ENCODE measurements at regions not wholly inside any gene's neighbourhood (a gene's known extent, or its start where the extent isn't known, plus 50 kb on each side); places are given as distances from the start of the nearest gene placed in this dataset.

GRCh38 chr16:85473323-85473722, 139.8 kb upstream of the GSE1 start:
- DNase-seq (ENCODE audit: low spot score): no peak

DNA sequence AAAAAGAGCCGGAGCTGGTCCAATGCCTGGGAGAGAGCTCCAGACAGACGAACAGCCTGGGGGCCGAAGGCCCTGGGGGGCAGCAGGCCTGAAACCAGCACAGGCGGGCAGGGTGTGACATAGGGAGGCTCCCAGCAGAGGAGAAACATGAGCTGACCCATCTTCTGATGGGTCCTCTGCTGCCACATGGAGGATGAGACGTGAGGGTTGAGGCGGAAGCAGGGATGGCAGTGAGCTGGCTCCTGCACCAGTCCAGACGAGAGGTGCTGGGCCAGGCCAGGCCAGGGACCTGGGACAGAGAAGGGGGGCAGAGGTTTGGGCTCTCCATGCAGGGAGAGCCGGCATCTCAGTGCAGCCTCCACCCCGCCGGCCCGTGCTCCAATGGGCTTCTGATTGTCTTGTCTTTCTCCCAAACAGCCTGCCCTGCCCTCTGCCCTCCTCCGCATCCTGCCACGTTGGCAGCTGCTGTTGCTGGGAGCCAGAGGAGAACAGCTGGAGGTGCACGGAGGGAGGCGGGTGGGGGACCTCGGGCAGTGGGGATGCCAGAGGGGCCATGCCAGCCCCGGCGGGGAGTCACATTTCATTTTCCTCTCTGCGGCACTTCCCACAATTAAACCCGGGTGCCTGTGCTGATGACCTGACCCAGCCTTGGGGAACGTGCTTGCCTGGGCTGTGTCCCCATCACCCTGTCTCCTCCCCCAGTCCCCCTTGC, 139.1 kb upstream of the GSE1 start:
- no peak for DNase-seq (ENCODE audit: low spot score)

- DNase-seq (ENCODE audit: low spot score): no peak
Observed at GRCh38 chr16:85474621-85475217, 138.4 kb upstream of the GSE1 start.

- no peak for DNase-seq (ENCODE audit: low spot score)
Observed at GRCh38 chr16:85475233-85475632, 137.9 kb upstream of the GSE1 start.

- DNase-seq (ENCODE audit: low spot score): no peak
Observed at GRCh38 chr16:85475691-85476300, 137.3 kb upstream of the GSE1 start.

GRCh38 chr16:85476389-85476788, 136.7 kb upstream of the GSE1 start:
- DNase-seq (ENCODE audit: low spot score): no peak

DNA sequence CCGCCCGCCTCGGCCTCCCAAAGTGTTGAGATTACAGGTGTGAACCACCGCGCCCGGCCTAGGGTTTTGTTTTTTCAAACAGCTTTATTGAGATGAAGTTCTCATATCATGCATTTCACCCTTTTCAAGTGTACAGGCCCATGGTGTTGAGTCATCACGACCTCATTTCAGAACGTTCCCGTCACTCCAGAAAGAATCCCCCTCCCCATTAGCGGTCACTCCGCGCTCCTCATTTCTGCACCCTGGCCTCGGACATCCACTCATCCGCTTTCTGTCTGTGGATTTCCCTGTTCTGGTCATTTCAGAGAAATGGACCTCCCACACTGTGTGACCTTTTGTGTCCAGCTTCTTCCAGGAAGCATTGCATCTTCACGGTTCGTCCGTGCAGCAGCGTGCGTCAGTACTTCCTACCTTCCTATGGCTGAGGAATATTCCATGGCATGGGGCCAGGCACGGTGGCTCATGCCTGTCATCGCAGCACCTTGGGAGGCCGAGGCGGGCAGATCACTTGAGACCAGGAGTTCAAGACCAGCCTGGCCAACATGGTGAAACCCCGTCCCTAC, 135.2 kb upstream of the GSE1 start:
- DNase-seq (ENCODE audit: low spot score): no peak

- DNase-seq (ENCODE audit: low spot score): no peak
Observed at GRCh38 chr16:85479972-85480726, 133.0 kb upstream of the GSE1 start.

DNA sequence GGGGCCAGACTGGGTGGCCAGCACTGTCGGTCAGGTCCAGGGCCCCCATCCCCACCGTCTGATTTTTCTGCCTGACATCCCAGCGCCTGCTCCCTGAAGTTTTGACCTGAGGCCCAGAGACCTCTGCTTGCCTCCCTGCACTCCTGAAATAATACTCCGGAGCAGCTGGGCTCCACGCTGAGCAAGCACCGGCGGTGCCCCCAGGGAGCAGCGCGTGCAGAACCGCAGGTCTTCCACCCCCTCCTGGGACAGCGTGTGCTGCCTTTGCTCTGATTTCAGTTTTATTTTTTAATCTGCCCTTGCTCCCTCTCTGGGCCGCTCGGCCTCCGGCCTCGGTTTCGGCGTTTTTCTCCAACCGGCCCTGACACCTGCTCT, 132.4 kb upstream of the GSE1 start:
- no peak for DNase-seq (ENCODE audit: low spot score)

DNA sequence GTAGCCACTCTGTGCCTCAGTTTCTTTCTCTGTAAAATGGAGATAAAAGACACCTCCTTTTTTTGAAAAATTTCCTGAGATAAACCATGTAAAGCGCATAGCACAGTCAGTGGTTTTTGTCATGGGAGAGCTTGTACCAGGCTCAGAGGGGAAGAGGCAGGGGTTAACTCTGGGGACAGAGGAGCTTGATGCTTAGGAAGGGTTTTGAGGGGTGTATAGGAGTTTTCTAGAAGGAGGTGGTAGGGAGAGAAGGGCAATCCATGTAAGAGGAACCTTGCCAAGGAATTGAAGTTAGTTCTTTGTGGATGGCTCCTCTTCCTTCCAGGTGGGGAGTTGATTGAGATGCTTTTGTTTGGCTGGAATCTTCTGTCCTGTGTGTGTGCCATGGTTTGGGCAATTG, 131.9 kb upstream of the GSE1 start:
- no peak for DNase-seq (ENCODE audit: low spot score)

GRCh38 chr16:85481738-85482137, 131.4 kb upstream of the GSE1 start:
- DNase-seq (ENCODE audit: low spot score): no peak

GRCh38 chr16:85483424-85483823, 129.7 kb upstream of the GSE1 start:
- no peak for DNase-seq (ENCODE audit: low spot score)

DNA sequence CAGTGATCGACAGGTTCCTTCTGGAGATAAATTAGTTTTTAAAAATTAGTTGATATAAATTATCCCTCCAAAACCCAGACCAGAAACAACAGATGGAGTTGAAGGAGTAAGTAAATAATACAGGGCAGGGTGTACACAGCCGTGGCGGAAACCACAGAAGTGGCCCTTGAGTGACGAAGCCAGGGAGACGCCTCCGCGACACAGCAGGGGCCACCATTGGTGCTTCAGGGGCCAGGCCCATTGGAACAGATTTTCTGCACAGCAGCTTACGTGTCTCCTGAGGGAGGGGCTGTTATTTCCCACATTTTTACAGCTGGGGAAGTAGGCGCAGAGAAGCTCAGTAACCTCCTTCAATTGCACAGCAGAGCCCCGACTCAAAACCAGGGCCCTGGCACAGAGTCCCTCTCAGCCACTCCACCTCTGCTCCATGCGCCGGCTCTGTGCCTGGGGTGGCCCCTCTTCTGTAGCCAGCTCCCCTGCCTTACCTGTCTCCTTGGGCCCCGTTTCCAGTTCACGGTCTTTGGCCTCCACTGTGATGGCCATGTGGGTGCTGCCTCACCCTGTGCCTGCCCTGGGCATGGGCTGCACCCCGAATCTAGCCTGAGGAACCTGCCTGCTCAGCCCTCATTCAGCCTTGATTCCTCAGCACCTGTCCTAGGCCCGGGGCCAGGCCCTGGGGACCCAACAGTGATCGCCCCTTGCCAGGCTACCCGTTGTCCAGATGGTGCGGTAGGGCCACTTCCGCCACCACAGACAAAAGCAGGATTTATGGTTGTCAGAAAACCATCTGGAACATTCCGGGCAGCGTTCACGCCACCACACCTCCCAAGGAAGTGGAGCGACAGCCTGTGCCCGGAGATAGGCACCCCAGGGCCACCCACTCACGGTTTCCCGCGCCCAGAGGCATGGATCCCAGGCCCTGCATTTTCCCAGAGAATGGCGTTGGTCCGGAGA, 128.5 kb upstream of the GSE1 start:
- DNase-seq (ENCODE audit: low spot score): no peak

GRCh38 chr16:85485379-85485778, 127.7 kb upstream of the GSE1 start:
- DNase-seq (ENCODE audit: low spot score): no peak

GRCh38 chr16:85486256-85486915, 126.7 kb upstream of the GSE1 start:
- DNase-seq (ENCODE audit: low spot score): no peak

DNA sequence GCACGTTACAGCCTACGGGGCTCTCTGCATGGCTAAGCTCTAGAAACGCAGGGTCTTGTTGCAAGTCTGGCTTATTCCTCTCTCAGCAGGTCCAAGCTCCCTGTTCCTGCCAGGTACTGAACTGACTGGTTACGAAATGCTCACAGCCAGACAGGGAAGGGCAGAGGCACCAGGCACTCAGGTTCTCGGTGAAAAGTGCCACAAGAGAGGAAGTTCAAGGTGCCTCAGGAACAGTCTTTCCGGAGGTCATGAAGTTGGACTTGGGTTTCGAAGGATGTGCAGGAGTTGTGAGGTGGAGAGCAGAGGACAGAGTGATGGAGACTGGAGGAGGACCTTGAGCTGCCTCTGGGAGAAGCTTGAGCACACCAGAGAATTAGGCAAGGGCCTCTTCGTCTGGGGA, 124.7 kb upstream of the GSE1 start:
- DNase-seq (ENCODE audit: low spot score): no peak

DNA sequence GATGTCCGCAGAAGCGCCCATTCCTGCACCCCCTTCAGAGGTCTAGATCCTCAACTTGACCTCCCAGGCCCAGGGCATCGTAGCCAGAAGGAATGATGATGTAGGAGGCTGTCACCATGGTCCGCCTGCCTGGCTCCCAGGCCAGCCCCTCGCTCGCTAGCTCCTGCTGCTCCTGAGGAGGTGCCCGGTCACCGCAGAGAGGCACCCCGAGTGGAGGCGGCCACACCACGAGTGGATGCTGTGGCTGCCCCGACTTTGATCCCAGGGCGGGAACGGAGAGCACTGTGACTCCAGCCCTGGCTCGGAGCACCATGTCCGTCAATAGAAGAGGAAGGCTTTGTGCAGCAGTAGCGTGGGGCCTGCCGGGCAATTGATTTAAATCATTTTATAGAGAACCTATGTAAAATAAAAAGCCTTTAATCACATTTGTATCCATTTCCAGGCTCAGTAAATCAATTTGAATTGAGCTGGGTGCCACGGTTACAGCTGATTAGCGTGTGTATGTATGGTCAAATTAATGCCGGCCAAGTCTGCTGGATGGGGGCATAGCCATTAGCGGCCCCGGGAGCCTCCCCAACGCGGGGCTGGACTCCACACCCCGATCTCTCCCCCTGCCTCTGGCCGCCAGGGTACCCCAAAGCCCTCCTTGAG, 122.6 kb upstream of the GSE1 start:
- DNase-seq (ENCODE audit: low spot score): no peak

DNA sequence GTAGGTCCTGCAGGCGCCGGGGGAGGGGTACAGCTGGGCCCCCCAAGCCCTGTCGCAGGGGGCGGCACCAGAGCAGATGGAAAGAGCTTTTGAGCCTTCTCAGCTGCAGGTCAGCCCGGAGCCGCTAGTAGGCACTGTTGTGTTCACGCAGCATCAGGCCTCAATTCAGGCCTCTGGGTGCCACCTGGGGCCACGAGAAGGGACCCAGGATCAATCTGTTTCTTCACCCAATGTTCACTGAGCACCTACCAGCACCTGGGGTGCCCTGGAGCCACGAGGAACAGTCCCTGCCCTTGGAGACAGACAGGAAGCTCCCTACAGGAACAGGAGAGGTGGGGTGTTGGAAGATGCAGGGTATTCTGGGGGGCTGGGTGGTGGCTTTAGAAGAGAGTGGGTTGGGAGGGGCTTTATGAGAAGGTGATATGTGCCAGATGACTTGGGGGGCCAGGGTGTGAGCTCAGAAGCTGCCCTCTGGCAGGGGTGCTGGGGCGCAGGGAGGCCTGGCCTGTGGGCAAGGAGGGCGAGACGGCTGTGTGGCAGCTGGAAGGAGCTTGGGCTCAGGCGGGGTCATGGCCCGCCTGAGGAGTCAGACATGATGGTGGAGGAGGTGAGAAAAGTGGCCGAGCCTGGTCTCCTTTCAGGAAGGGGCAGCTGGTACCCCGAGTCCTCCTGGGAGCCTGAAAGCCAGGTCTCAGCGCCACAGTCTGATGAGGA, 121.9 kb upstream of the GSE1 start:
- DNase-seq (ENCODE audit: low spot score): no peak

GRCh38 chr16:85491798-85492294, 121.3 kb upstream of the GSE1 start:
- DNase-seq (ENCODE audit: low spot score): peak; percentile 30
